ENCODE measurements at regions not wholly inside any gene's neighbourhood (a gene's known extent, or its start where the extent isn't known, plus 50 kb on each side); places are given as distances from the start of the nearest gene placed in this dataset.
"Not testable (repeated sequence)": the region's sequence is repeated elsewhere in the genome, so short reads cannot be mapped to it uniquely, and the experiment has no call there.

DNA sequence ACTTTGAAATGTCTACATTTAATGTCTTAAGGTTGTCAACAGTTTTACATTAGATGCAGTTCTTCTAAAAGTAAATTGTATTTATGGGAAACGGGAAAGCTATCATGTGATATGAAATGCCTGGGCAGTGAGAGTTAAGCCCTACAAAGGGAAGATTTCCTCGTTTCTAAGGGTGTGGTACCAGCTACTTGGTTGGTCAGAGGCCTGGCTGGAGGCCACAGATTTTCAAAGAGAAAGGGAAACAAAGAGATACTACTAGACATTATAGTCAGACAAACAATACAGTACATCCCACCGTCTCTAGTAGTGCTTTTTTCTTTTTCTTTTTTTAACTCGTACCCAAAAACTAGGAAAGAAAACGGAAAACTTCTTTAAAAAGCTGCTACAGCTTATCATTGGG, 467.8 kb downstream of the PCDH7 start:
- no peak overlapping the region for H3K4me3 ChIP-seq (ENCODE audit: low read depth, low read length)
- TF ChIP-seq, protein P1, sequence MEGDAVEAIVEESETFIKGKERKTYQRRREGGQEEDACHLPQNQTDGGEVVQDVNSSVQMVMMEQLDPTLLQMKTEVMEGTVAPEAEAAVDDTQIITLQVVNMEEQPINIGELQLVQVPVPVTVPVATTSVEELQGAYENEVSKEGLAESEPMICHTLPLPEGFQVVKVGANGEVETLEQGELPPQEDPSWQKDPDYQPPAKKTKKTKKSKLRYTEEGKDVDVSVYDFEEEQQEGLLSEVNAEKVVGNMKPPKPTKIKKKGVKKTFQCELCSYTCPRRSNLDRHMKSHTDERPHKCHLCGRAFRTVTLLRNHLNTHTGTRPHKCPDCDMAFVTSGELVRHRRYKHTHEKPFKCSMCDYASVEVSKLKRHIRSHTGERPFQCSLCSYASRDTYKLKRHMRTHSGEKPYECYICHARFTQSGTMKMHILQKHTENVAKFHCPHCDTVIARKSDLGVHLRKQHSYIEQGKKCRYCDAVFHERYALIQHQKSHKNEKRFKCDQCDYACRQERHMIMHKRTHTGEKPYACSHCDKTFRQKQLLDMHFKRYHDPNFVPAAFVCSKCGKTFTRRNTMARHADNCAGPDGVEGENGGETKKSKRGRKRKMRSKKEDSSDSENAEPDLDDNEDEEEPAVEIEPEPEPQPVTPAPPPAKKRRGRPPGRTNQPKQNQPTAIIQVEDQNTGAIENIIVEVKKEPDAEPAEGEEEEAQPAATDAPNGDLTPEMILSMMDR (IDR thresholded peaks at IDR 0.05; ENCODE audit: low read depth, low read length) = no peak
- no peak for DNase-seq (ENCODE audit: low read depth, low spot score)
- in situ Hi-C loops (cut with HindIII; ENCODE audit: low sequenced_read_pairs) = no loop called here

GRCh38 chr4:31189938-31190337, 469.8 kb downstream of the PCDH7 start:
- DNase-seq (ENCODE audit: low read depth, low spot score) = no peak
- H3K4me3 ChIP-seq (ENCODE audit: low read depth, low read length) = no peak overlapping the region
- TF ChIP-seq, protein P1 (IDR thresholded peaks at IDR 0.05; ENCODE audit: low read depth, low read length) = no peak
- in situ Hi-C loops (cut with HindIII; ENCODE audit: low sequenced_read_pairs) = no loop called here

DNA sequence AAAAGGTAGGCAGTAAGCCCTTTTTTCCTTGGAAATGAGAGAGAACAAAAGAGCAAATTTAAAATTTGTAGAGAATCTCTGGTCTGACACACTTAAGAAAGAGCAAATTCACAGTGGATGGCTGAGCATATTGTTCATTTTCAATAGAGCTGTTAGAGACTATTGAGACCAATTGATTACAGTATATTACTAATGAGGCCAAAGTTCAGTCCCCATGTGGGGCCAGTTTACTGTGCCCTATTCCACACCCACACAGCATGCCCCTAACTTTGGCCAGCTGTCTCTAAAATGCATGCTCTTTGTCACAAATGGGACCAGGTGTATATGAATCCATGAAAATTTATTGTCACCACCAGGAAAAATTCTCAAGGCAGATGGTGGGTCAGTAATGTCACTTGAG, 470.5 kb downstream of the PCDH7 start:
- in situ Hi-C loops (cut with HindIII; ENCODE audit: low sequenced_read_pairs) = no loop called here
- no peak for DNase-seq (ENCODE audit: low read depth, low spot score)
- H3K4me3 ChIP-seq (ENCODE audit: low read depth, low read length) = no peak overlapping the region
- TF ChIP-seq, protein P1 (IDR thresholded peaks at IDR 0.05; ENCODE audit: low read depth, low read length) = no peak

- TF ChIP-seq, protein P1 (IDR thresholded peaks at IDR 0.05; ENCODE audit: low read depth, low read length) = no peak
- in situ Hi-C loops (cut with HindIII; ENCODE audit: low sequenced_read_pairs) = no loop called here
- no peak overlapping the region for H3K4me3 ChIP-seq (ENCODE audit: low read depth, low read length)
- no peak for DNase-seq (ENCODE audit: low read depth, low spot score)
These were observed 472.2 kb downstream of the PCDH7 start for GRCh38 chr4:31192341-31192740.

GRCh38 chr4:31193521-31193920, 473.4 kb downstream of the PCDH7 start:
- in situ Hi-C loops (cut with HindIII; ENCODE audit: low sequenced_read_pairs) = no loop called here
- H3K4me3 ChIP-seq (ENCODE audit: low read depth, low read length) = no peak overlapping the region
- TF ChIP-seq, protein P1 (IDR thresholded peaks at IDR 0.05; ENCODE audit: low read depth, low read length) = no peak
- no peak for DNase-seq (ENCODE audit: low read depth, low spot score)

GRCh38 chr4:31194823-31195222, 474.7 kb downstream of the PCDH7 start:
- no peak overlapping the region for H3K4me3 ChIP-seq (ENCODE audit: low read depth, low read length)
- in situ Hi-C loops (cut with HindIII; ENCODE audit: low sequenced_read_pairs) = no loop called here
- TF ChIP-seq, protein P1 (IDR thresholded peaks at IDR 0.05; ENCODE audit: low read depth, low read length) = no peak

GRCh38 chr4:31199644-31200043, 479.5 kb downstream of the PCDH7 start:
- DNase-seq (ENCODE audit: low read depth, low spot score) = no peak
- TF ChIP-seq, protein P1 (IDR thresholded peaks at IDR 0.05; ENCODE audit: low read depth, low read length) = no peak
- in situ Hi-C loops (cut with HindIII; ENCODE audit: low sequenced_read_pairs) = no loop called here
- H3K4me3 ChIP-seq (ENCODE audit: low read depth, low read length) = no peak overlapping the region

More at GRCh38 chr4:31194823-31195222, 474.7 kb downstream of the PCDH7 start:
- DNase-seq (ENCODE audit: low read depth, low spot score) = no peak

GRCh38 chr4:31202054-31202453, 481.9 kb downstream of the PCDH7 start:
- in situ Hi-C loops (cut with HindIII; ENCODE audit: low sequenced_read_pairs); DNase-seq (ENCODE audit: low read depth, low spot score); H3K4me3 ChIP-seq (ENCODE audit: low read depth, low read length): not testable (repeated sequence)

Measured in astrocyte of the spinal cord (primary cell).